HepG2 (cell line): ENCODE measurements at regions not wholly inside any gene's neighbourhood (a gene's known extent, or its start where the extent isn't known, plus 50 kb on each side); places are given as distances from the start of the nearest gene placed in this dataset.

ENCODE experiments used
- FOXO4 ChIP-seq: sonication (generic); formaldehyde crosslinking; conservative IDR thresholded peaks from 2 replicates; pipeline ENCODE4 v1.8.1; 2023; ENCODE audit warnings: missing genetic modification reagents
- PATZ1 ChIP-seq: sonication (generic); formaldehyde crosslinking; IDR thresholded peaks from 2 replicates; pipeline ENCODE4 v1.4.0; 2020; ENCODE audit warnings: missing genetic modification reagents
- ZNF24 ChIP-seq: fragments of 450-650 bp; IDR thresholded peaks from 2 replicates; pipeline ENCODE4 v1.6.1; 2017; ENCODE audit warnings: antibody characterized with exemption, mild to moderate bottlenecking

- TF ChIP-seq PATZ1 (CRISPR knock-in tag), result no peak
- no peak for TF ChIP-seq ZNF24
- no peak for TF ChIP-seq FOXO4 (CRISPR knock-in tag)
Observed at GRCh38 chr5:74336297-74336696, 304.2 kb downstream of the ENC1 start.
